DMS 273 treated with DMSO at 0.1 percent for 48 hours (cell line): ENCODE measurements at regions not wholly inside any gene's neighbourhood (a gene's known extent, or its start where the extent isn't known, plus 50 kb on each side); places are given as distances from the start of the nearest gene placed in this dataset.

Source experiments
- DNase-seq: peaks from one replicate; lab custom pipeline; 2025; lab: John Stamatoyannopoulos, UW

GRCh38 chr3:188064831-188065493 lies 89.0 kb upstream of the LPP start:
- no peak for DNase-seq

GRCh38 chr3:188066141-188066540 lies 87.8 kb upstream of the LPP start:
- DNase-seq = no peak

GRCh38 chr3:188067932-188068331 lies 86.0 kb upstream of the LPP start:
- DNase-seq = no peak

GRCh38 chr3:188068342-188068741 lies 85.6 kb upstream of the LPP start:
- no peak for DNase-seq

- DNase-seq = no peak
Measured at GRCh38 chr3:188071636-188072035, 82.3 kb upstream of the LPP start.

- no peak for DNase-seq
Measured at GRCh38 chr3:188076176-188076575, 77.8 kb upstream of the LPP start.

GRCh38 chr3:188077160-188077799 lies 76.7 kb upstream of the LPP start:
- no peak for DNase-seq

GRCh38 chr3:188080091-188080490 lies 73.9 kb upstream of the LPP start:
- no peak for DNase-seq

GRCh38 chr3:188082031-188082430 lies 71.9 kb upstream of the LPP start:
- no peak for DNase-seq

- no peak for DNase-seq
Measured at GRCh38 chr3:188082450-188082849, 71.5 kb upstream of the LPP start.

GRCh38 chr3:188083011-188083410 lies 70.9 kb upstream of the LPP start:
- no peak for DNase-seq

- no peak for DNase-seq
Measured at GRCh38 chr3:188084752-188085583, 69.0 kb upstream of the LPP start.

GRCh38 chr3:188085584-188086560 lies 68.1 kb upstream of the LPP start:
- no peak for DNase-seq

GRCh38 chr3:188088948-188089685 lies 64.8 kb upstream of the LPP start:
- no peak for DNase-seq

- no peak for DNase-seq
Measured at GRCh38 chr3:188090620-188091309, 63.2 kb upstream of the LPP start.

GRCh38 chr3:188091746-188092145 lies 62.2 kb upstream of the LPP start:
- no peak for DNase-seq

GRCh38 chr3:188092648-188093047 lies 61.3 kb upstream of the LPP start:
- DNase-seq = no peak

- no peak for DNase-seq
Measured at GRCh38 chr3:188095431-188095830, 58.5 kb upstream of the LPP start.

- no peak for DNase-seq
Measured at GRCh38 chr3:188097791-188098190, 56.2 kb upstream of the LPP start.

GRCh38 chr3:188099907-188100306 lies 54.0 kb upstream of the LPP start:
- DNase-seq = no peak
